ENCODE measurements at regions not wholly inside any gene's neighbourhood (a gene's known extent, or its start where the extent isn't known, plus 50 kb on each side); places are given as distances from the start of the nearest gene placed in this dataset.

DNA sequence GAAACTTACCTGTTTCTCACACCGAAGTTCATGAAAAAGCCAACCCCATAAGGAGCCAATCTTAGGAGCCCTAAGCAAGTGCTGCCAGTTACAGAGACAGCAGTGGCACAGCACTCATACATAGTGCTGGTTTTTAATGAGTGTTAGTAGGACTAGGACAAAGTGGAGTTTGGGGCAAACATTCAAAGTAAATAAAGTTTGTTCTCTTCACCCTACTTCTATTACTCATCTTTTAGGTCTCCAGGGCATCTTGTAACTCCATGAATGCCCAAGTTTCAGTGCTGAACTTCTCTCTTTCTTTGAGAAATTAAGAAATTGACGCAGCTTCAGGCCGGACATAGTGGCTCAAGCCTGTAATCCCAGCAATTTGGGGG, 584.7 kb downstream of the EBF1 start:
- TF ChIP-seq POLR2A (IDR thresholded peaks at IDR 0.05): no peak
- TF ChIP-seq, protein P1, sequence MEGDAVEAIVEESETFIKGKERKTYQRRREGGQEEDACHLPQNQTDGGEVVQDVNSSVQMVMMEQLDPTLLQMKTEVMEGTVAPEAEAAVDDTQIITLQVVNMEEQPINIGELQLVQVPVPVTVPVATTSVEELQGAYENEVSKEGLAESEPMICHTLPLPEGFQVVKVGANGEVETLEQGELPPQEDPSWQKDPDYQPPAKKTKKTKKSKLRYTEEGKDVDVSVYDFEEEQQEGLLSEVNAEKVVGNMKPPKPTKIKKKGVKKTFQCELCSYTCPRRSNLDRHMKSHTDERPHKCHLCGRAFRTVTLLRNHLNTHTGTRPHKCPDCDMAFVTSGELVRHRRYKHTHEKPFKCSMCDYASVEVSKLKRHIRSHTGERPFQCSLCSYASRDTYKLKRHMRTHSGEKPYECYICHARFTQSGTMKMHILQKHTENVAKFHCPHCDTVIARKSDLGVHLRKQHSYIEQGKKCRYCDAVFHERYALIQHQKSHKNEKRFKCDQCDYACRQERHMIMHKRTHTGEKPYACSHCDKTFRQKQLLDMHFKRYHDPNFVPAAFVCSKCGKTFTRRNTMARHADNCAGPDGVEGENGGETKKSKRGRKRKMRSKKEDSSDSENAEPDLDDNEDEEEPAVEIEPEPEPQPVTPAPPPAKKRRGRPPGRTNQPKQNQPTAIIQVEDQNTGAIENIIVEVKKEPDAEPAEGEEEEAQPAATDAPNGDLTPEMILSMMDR (IDR thresholded peaks at IDR 0.05): no peak

All from thyroid gland (tissue), 4 donors.